ENCODE measurements at regions not wholly inside any gene's neighbourhood (a gene's known extent, or its start where the extent isn't known, plus 50 kb on each side); places are given as distances from the start of the nearest gene placed in this dataset.

- no peak overlapping the region for H3K4me3 ChIP-seq (ENCODE audit: low read depth, low read length)
- no peak for TF ChIP-seq CTCF (conservative IDR thresholded peaks at IDR 0.05; ENCODE audit: low read depth, low read length)
- no peak for DNase-seq (ENCODE audit: low read depth)
Observed at GRCh38 chr5:99316484-99316883, 387.7 kb upstream of the CHD1 start.

GRCh38 chr5:99315413-99316183 lies 386.8 kb upstream of the CHD1 start:
- H3K4me3 ChIP-seq (ENCODE audit: low read depth, low read length): no peak overlapping the region
- DNase-seq (ENCODE audit: low read depth): no peak
- TF ChIP-seq CTCF (conservative IDR thresholded peaks at IDR 0.05; ENCODE audit: low read depth, low read length): no peak

- no peak overlapping the region for H3K4me3 ChIP-seq (ENCODE audit: low read depth, low read length)
- no peak for DNase-seq (ENCODE audit: low read depth)
- no peak for TF ChIP-seq CTCF (conservative IDR thresholded peaks at IDR 0.05; ENCODE audit: low read depth, low read length)
Observed at GRCh38 chr5:99314721-99315120, 385.9 kb upstream of the CHD1 start.

GRCh38 chr5:99308131-99308530 lies 379.3 kb upstream of the CHD1 start:
- H3K4me3 ChIP-seq (ENCODE audit: low read depth, low read length): no peak overlapping the region
- DNase-seq (ENCODE audit: low read depth): no peak
- no peak for TF ChIP-seq CTCF (conservative IDR thresholded peaks at IDR 0.05; ENCODE audit: low read depth, low read length)

GRCh38 chr5:99305045-99305580 lies 376.3 kb upstream of the CHD1 start:
- no peak for TF ChIP-seq CTCF (conservative IDR thresholded peaks at IDR 0.05; ENCODE audit: low read depth, low read length)
- DNase-seq (ENCODE audit: low read depth): no peak

GRCh38 chr5:99285606-99286005 lies 356.8 kb upstream of the CHD1 start:
- H3K4me3 ChIP-seq (ENCODE audit: low read depth, low read length): no peak overlapping the region
- no peak for DNase-seq (ENCODE audit: low read depth)
- no peak for TF ChIP-seq CTCF (conservative IDR thresholded peaks at IDR 0.05; ENCODE audit: low read depth, low read length)

More at GRCh38 chr5:99305045-99305580, 376.3 kb upstream of the CHD1 start:
- H3K4me3 ChIP-seq (ENCODE audit: low read depth, low read length): no peak overlapping the region

GRCh38 chr5:99275128-99275527 lies 346.3 kb upstream of the CHD1 start:
- no peak overlapping the region for H3K4me3 ChIP-seq (ENCODE audit: low read depth, low read length)
- no peak for TF ChIP-seq CTCF (conservative IDR thresholded peaks at IDR 0.05; ENCODE audit: low read depth, low read length)
- DNase-seq (ENCODE audit: low read depth): no peak
